Spleen (tissue), 7 donors: ENCODE measurements at regions not wholly inside any gene's neighbourhood (a gene's known extent, or its start where the extent isn't known, plus 50 kb on each side); places are given as distances from the start of the nearest gene placed in this dataset.

ENCODE experiments used
- CTCF ChIP-seq, 11 experiments: fragments of 200-600 bp in 7 of 11; fragments of 450-650 bp in 4 of 11; sonication (generic) in 4 of 11; IDR thresholded peaks in 8 of 11; conservative IDR thresholded peaks in 3 of 11; 1 replicate in 7 of 11; 2 replicates in 4 of 11; pipeline versions ENCODE4 v1.4.0 to v1.8.0; 2016 to 2021; ENCODE audit warnings: antibody characterized with exemption in 11 of 11, inconsistent platforms in 4 of 11, mild to moderate bottlenecking in 1 of 11
- POLR2A ChIP-seq, 3 donors: fragments of 450-650 bp; IDR thresholded peaks; one replicate each; pipeline ENCODE4 v1.5.1; 2017; ENCODE audit warnings: antibody characterized with exemption in 3 of 3, mild to moderate bottlenecking in 1 of 3
- POLR2AphosphoS5 ChIP-seq, 3 donors: sonication (generic); formaldehyde crosslinking; IDR thresholded peaks; one replicate each; pipeline ENCODE4 v1.5.1; 2017; ENCODE audit warnings: antibody characterized with exemption in 3 of 3
- donor health status: DM: no; HTN: no; CAD: no; lungs with moderate emphysema.
- donor health status: DM: no; HTN: no; CAD: no.
- donor health status: DM: no; HTN: no; CAD: no.

GRCh38 chr5:67262956-67263355 is 66.4 kb upstream of the CD180 start:
- TF ChIP-seq POLR2AphosphoS5 (IDR thresholded peaks at IDR 0.05) = no peak
- TF ChIP-seq CTCF (IDR thresholded peaks at IDR 0.05 in 8 of 11, conservative IDR thresholded peaks at IDR 0.05 in 3 of 11) = no peak
- no peak for TF ChIP-seq POLR2A (IDR thresholded peaks at IDR 0.05)
